Endodermal cell (in vitro differentiated cells): ENCODE measurements at regions not wholly inside any gene's neighbourhood (a gene's known extent, or its start where the extent isn't known, plus 50 kb on each side); places are given as distances from the start of the nearest gene placed in this dataset.

Source experiments
- DNase-seq: peaks from one replicate; pipeline ENCODE4 v3.0.0-alpha.2; 2017
- H3K27ac ChIP-seq: 2 replicates; pipeline ENCODE4 v1.5.1; 2013; ENCODE audit warnings: mild to moderate bottlenecking, low read depth, low read length, moderate library complexity
- H3K27me3 ChIP-seq: 2 replicates; pipeline ENCODE4 v1.6.1; 2013; ENCODE audit warnings: mild to moderate bottlenecking, low read length, moderate library complexity; ENCODE audit not compliant: insufficient read depth, control insufficient read depth, poor library complexity, severe bottlenecking
- H3K36me3 ChIP-seq: 2 replicates; pipeline ENCODE4 v1.7.0; 2013; ENCODE audit warnings: mild to moderate bottlenecking, low read length, moderate library complexity; ENCODE audit not compliant: control insufficient read depth, insufficient read depth
- H3K4me1 ChIP-seq: one replicate; pipeline ENCODE4 v1.7.0; 2013; ENCODE audit warnings: low read length; ENCODE audit not compliant: control insufficient read depth, insufficient read depth
- H3K4me3 ChIP-seq: 2 replicates; pipeline ENCODE4 v1.5.1; 2013; ENCODE audit warnings: mild to moderate bottlenecking, low read length, moderate library complexity
- H3K9ac ChIP-seq: 2 replicates; pipeline ENCODE4 v1.6.1; 2013; ENCODE audit warnings: mild to moderate bottlenecking, low read length, moderate library complexity; ENCODE audit not compliant: poor library complexity, severe bottlenecking; ENCODE audit errors: extremely low read depth
- H3K9me3 ChIP-seq: 2 replicates; pipeline ENCODE4 v1.6.1; 2013; ENCODE audit warnings: mild to moderate bottlenecking, low read length, moderate library complexity; ENCODE audit not compliant: control insufficient read depth
- H3K27ac Mint-ChIP-seq: 2 replicates; pipeline ENCODE4 v1.8.0; 2020; ENCODE audit warnings: mixed read lengths
- H3K27me3 Mint-ChIP-seq: 2 replicates; pipeline ENCODE4 v1.8.0; 2021; ENCODE audit warnings: mild to moderate bottlenecking, mixed read lengths; ENCODE audit not compliant: insufficient read depth
- H3K36me3 Mint-ChIP-seq: 2 replicates; pipeline ENCODE4 v1.8.0; 2020; ENCODE audit warnings: low read depth, mixed read lengths
- H3K4me1 Mint-ChIP-seq: 2 replicates; pipeline ENCODE4 v1.8.0; 2020; ENCODE audit warnings: mixed read lengths
- H3K4me3 Mint-ChIP-seq: 2 replicates; pipeline ENCODE4 v1.8.0; 2020; ENCODE audit warnings: mild to moderate bottlenecking, moderate library complexity, mixed read lengths
- H3K9me3 Mint-ChIP-seq: 2 replicates; pipeline ENCODE4 v1.8.0; 2020; ENCODE audit warnings: mild to moderate bottlenecking, mixed read lengths
- WGBS, 2 experiments: methylation state at CpG; one replicate each; pipeline versions ENCODE4 v1.1.5 to v1.1.7; 2013; ENCODE audit warnings: missing lambda C conversion rate in 2 of 2, mixed read lengths in 1 of 2; ENCODE audit not compliant: insufficient coverage in 1 of 2, insufficient read length in 1 of 2; 5-methylcytosine and 5-hydroxymethylcytosine counted together
- TF ChIP-seq, protein P1 (sequence below): fragments of 200-600 bp; sonication (generic); conservative IDR thresholded peaks from 2 replicates; pipeline ENCODE4 v1.5.0; 2021; ENCODE audit warnings: antibody characterized with exemption, mild to moderate bottlenecking

- H3K36me3 Mint-ChIP-seq = no peaks in the 10 kb centered on the region
- H3K27ac ChIP-seq = no peak overlapping the region
- no peaks in the 10 kb centered on the region for H3K27me3 ChIP-seq
- no peak overlapping the region for H3K9ac ChIP-seq
- no peak overlapping the region for H3K4me3 ChIP-seq
- H3K9me3 Mint-ChIP-seq = peaks cover 47% of the 10 kb centered on the region
- no peak overlapping the region for H3K27ac Mint-ChIP-seq
- H3K4me1 ChIP-seq = no peaks in the 10 kb centered on the region
- TF ChIP-seq, protein P1, sequence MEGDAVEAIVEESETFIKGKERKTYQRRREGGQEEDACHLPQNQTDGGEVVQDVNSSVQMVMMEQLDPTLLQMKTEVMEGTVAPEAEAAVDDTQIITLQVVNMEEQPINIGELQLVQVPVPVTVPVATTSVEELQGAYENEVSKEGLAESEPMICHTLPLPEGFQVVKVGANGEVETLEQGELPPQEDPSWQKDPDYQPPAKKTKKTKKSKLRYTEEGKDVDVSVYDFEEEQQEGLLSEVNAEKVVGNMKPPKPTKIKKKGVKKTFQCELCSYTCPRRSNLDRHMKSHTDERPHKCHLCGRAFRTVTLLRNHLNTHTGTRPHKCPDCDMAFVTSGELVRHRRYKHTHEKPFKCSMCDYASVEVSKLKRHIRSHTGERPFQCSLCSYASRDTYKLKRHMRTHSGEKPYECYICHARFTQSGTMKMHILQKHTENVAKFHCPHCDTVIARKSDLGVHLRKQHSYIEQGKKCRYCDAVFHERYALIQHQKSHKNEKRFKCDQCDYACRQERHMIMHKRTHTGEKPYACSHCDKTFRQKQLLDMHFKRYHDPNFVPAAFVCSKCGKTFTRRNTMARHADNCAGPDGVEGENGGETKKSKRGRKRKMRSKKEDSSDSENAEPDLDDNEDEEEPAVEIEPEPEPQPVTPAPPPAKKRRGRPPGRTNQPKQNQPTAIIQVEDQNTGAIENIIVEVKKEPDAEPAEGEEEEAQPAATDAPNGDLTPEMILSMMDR = no peak
- H3K27me3 Mint-ChIP-seq = peaks cover 6% of the 10 kb centered on the region
- H3K4me3 Mint-ChIP-seq = no peak overlapping the region
- DNase-seq = no peak
- H3K36me3 ChIP-seq = no peaks in the 10 kb centered on the region
- H3K9me3 ChIP-seq = peaks cover 34% of the 10 kb centered on the region
- H3K4me1 Mint-ChIP-seq = no peaks in the 10 kb centered on the region
Observed at GRCh38 chr20:43812216-43812615, 85.4 kb upstream of the GTSF1L start.

DNA sequence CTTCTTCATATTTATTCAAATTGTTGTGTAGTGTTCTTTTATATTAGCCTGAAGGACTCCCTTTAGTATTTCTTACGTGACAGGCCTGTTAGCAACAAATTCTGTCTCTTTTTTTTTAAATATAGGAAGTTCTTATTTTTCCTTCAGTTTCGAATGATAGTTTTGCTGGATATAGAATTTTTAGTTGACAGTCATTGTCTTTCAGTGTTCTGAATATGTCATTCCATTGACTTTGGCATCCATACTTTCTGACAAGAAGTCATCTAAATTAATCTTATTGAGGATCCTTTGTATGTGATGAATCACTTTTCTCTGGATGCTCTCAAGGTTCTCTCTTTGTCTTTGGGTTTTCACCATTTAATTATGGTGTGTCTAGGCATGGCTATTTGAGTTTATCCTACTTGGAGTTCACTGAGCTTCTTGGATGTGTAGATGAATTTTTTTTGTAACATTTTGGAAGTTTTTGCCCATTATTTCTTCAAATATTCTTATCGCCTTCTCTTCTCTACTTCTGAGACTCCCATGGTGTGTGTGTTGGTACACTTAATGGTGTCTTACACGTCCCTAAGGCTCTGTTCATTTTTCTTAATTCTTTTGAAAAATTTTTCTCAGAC lies 82.5 kb upstream of the GTSF1L start:
- no peak overlapping the region for H3K4me3 ChIP-seq
- H3K36me3 Mint-ChIP-seq = no peaks in the 10 kb centered on the region
- H3K36me3 ChIP-seq = no peaks in the 10 kb centered on the region
- H3K4me1 Mint-ChIP-seq = no peaks in the 10 kb centered on the region
- peaks cover 46% of the 10 kb centered on the region for H3K9me3 ChIP-seq
- H3K27me3 Mint-ChIP-seq = peaks cover 6% of the 10 kb centered on the region
- WGBS, 2 experiments = 80 to 82% methylated on average over 1 to 2 of the region's 4 CpGs
- no peaks in the 10 kb centered on the region for H3K27me3 ChIP-seq
- H3K27ac ChIP-seq = no peak overlapping the region
- peaks cover 63% of the 10 kb centered on the region for H3K9me3 Mint-ChIP-seq
- no peaks in the 10 kb centered on the region for H3K4me1 ChIP-seq
- H3K4me3 Mint-ChIP-seq = no peak overlapping the region
- TF ChIP-seq, protein P1 = no peak
- no peak overlapping the region for H3K9ac ChIP-seq
- DNase-seq = no peak
- no peak overlapping the region for H3K27ac Mint-ChIP-seq

DNA sequence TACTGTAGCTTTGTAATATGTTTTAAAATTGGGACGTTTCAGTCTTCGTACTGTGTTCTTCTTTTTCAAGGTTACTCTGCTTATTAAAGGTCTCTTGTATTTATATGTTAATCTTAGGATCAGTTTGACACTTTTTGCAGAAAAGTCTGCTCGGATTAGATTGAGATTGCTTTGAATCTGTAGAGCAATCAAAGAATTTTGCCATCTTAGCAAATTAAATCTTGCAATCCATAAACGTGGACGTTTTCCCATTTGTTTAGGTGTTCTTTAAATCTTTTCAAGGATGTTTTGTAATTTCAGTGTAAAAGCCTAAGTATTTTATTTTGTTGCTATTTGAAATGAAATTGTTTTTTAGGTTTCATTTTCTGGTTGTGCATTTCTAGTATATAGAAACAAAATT lies 78.0 kb upstream of the GTSF1L start:
- Mint-ChIP-seq H3K9me3 (peaks cover 46% of the 10 kb centered on the region), H3K4me3 (no peak overlapping the region)
- TF ChIP-seq, protein P1 = no peak

More for the DNA sequence above, 78.0 kb upstream of the GTSF1L start:
- DNase-seq = no peak
- Mint-ChIP-seq H3K27me3 (peaks cover 3% of the 10 kb centered on the region), H3K4me1 (no peaks in the 10 kb centered on the region), H3K27ac (no peak overlapping the region), H3K36me3 (no peaks in the 10 kb centered on the region)
- 76 to 80% methylated on average over 3 to 5 of the region's 5 CpGs for whole genome bisulfite sequencing, 2 experiments
- H3K27ac ChIP-seq = no peak overlapping the region
- no peak overlapping the region for H3K9ac ChIP-seq
- peaks cover 41% of the 10 kb centered on the region for H3K9me3 ChIP-seq
- no peak overlapping the region for H3K4me3 ChIP-seq
- no peaks in the 10 kb centered on the region for H3K4me1 ChIP-seq
- H3K36me3 ChIP-seq = no peaks in the 10 kb centered on the region
- no peaks in the 10 kb centered on the region for H3K27me3 ChIP-seq
